GM06990 (cell line): ENCODE measurements at regions not wholly inside any gene's neighbourhood (a gene's known extent, or its start where the extent isn't known, plus 50 kb on each side); places are given as distances from the start of the nearest gene placed in this dataset.

ENCODE experiments used
- DNase-seq: peaks from one replicate; pipeline ENCODE4 v3.0.0-alpha.2; 2011; ENCODE audit not compliant: insufficient read length; ENCODE audit errors: extremely low read depth
- H3K27me3 ChIP-seq: replicated peaks from 2 replicates; pipeline ENCODE4 v1.6.0; 2011; ENCODE audit warnings: low read length; ENCODE audit not compliant: control insufficient read depth, insufficient read depth
- H3K36me3 ChIP-seq: 2 replicates; pipeline ENCODE4 v1.5.1; 2011; ENCODE audit warnings: low read length; ENCODE audit not compliant: control insufficient read depth, insufficient read depth
- H3K4me3 ChIP-seq: replicated peaks from 2 replicates; pipeline ENCODE4 v1.5.1; 2011; ENCODE audit warnings: low read depth, mild to moderate bottlenecking, control low read depth, low read length
- TF ChIP-seq, protein P1 (sequence below): IDR thresholded peaks from 2 replicates; pipeline ENCODE4 v1.5.1; 2011; ENCODE audit warnings: low read length, control low read depth, mild to moderate bottlenecking, inconsistent platforms; ENCODE audit not compliant: insufficient read depth, poor library complexity, severe bottlenecking

DNA sequence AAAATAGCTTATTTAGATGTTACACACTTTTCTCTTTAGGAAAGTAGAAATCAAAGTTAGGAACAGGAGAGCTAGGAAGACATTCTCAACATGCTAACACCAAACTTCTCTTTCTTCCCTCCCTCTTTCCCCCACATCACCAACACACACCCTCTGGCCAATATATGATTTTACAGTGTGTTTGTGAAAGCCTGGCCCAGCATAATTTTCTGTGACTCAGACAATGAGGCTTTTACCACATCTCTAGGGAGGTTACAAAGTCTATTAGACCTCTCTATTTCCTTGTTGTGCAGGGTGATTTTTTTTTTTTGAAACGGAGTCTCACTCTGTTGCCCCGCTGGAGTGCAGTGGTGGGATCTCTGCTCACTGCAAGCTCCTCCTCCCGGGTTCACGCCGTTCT is 189.9 kb downstream of the AASDH start:
- no peak overlapping the region for H3K4me3 ChIP-seq
- no peaks in the 10 kb centered on the region for H3K27me3 ChIP-seq
- TF ChIP-seq, protein P1, sequence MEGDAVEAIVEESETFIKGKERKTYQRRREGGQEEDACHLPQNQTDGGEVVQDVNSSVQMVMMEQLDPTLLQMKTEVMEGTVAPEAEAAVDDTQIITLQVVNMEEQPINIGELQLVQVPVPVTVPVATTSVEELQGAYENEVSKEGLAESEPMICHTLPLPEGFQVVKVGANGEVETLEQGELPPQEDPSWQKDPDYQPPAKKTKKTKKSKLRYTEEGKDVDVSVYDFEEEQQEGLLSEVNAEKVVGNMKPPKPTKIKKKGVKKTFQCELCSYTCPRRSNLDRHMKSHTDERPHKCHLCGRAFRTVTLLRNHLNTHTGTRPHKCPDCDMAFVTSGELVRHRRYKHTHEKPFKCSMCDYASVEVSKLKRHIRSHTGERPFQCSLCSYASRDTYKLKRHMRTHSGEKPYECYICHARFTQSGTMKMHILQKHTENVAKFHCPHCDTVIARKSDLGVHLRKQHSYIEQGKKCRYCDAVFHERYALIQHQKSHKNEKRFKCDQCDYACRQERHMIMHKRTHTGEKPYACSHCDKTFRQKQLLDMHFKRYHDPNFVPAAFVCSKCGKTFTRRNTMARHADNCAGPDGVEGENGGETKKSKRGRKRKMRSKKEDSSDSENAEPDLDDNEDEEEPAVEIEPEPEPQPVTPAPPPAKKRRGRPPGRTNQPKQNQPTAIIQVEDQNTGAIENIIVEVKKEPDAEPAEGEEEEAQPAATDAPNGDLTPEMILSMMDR = no peak
- DNase-seq = no peak
- no peaks in the 10 kb centered on the region for H3K36me3 ChIP-seq

DNA sequence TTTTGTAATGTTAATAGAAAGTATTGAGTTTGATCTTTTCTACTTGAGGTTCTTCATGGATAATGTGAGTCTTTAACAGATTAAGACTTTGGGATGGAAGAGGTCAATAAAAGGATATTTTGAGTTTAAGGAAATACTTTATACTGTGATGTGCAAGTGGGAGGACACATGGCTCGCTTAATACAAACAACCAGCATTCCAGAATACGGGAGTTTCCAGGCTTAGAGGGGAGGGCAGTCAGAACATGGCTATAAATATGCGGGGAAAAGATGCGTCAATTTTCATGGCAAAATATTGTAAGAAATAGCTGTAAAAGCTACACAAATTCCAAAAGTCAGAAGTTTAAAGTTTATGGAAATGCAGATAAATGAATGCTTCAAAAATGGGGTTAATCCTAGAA is 192.3 kb downstream of the AASDH start:
- no peaks in the 10 kb centered on the region for H3K36me3 ChIP-seq
- H3K4me3 ChIP-seq = no peak overlapping the region
- DNase-seq = no peak
- no peaks in the 10 kb centered on the region for H3K27me3 ChIP-seq
- TF ChIP-seq, protein P1 = no peak

DNA sequence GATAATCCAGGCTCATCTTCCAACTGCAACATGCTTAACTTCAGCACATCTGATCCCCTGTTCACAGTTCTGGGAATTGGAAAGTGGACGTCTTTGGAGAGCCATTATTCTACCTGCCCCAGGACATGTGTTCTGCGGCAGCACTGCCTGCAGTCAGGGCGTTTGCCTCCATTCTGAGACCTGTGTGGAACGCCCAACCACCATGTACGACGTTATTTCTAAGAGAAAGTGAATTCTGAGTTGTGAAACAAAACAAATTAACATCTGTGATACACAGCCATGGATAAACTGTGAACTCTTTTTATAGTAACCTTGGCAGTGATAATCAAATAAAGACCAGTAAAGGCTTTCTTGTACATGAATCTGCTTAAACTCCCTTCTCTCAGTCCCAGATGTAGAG is 195.8 kb downstream of the AASDH start:
- TF ChIP-seq, protein P1 = no peak
- no peak for DNase-seq
- Histone ChIP-seq H3K4me3 (no peak overlapping the region), H3K36me3 (no peaks in the 10 kb centered on the region), H3K27me3 (no peaks in the 10 kb centered on the region)

DNA sequence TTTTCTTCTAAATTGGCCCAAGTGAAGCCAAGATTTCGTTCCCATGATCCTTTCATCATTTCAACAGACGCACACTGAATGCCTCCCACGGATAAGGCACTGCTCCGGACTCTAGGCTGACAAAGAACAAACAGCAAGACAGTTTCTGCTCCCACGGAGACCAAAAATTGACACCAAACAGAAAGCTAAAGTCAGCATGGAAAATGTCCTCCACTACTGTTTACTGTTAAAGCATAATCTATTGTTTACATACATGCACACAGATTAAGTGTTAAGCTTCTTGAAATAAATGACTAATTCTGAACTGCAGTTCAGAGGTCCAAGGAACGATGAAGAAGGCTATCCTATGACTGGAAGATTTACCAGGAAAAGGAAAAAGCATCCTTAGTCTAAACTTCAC is 199.6 kb downstream of the AASDH start:
- H3K36me3 ChIP-seq = no peaks in the 10 kb centered on the region
- TF ChIP-seq, protein P1 = no peak
- no peaks in the 10 kb centered on the region for H3K27me3 ChIP-seq
- no peak overlapping the region for H3K4me3 ChIP-seq
- no peak for DNase-seq

DNA sequence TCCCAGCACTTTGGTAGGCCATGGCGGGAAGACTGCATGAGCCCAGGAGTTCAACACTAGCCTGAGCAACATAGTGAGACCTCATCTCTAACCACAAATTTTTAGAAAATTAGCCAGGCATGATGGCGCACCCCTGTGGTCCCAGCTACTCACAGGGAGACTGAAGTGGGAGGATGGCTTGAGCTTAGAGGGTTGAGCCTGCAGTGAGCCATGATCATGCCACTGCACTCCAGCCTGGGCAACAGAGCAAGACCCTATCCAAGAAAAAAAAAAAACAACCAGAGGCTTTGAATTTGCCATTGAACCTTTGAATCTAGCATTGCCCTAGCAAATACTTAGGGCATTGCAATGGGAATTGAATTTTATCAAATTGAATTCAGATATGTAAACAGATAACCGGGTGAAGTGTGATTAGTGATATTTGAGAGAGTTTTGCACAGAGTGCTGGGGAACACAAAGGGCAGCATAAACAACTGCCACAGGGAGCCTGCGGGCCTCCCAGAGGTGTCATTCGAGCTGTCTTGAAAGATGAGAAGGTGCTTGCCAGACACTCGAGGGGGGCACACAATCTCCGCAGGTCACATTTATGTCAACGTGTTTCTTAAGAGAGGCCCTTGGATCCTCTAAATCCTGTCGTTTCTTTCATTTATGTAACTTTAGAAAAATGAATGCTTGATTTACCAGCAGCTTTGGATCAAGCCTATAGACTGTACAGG is 200.3 kb downstream of the AASDH start:
- TF ChIP-seq, protein P1 = no peak
- no peak for DNase-seq
- H3K27me3 ChIP-seq = no peaks in the 10 kb centered on the region
- H3K4me3 ChIP-seq = no peak overlapping the region
- H3K36me3 ChIP-seq = no peaks in the 10 kb centered on the region

DNA sequence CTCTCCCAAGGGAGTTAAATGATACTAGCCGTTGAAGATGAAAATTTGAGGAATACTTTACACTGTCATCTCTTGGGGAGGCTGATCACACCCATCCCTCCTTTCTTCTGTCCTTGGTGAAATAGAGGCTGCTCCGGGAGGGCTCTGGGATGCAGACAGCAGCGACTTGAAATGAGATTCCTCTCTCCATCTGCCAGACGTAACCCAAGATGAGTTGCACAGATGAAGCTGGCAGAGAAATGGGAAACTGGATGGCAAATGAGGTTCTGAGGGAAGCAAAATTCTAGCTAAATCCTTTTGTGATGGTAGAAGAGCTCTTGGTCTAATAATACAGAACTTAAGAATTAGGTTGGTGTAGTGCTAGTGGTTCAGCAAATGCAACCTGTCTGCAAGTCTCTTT is 201.4 kb downstream of the AASDH start:
- Histone ChIP-seq H3K4me3 (no peak overlapping the region), H3K27me3 (no peaks in the 10 kb centered on the region), H3K36me3 (no peaks in the 10 kb centered on the region)
- no peak for DNase-seq
- TF ChIP-seq, protein P1 = no peak
